HG03575 (cell line): ENCODE measurements at regions not wholly inside any gene's neighbourhood (a gene's known extent, or its start where the extent isn't known, plus 50 kb on each side); places are given as distances from the start of the nearest gene placed in this dataset.
"Not testable (repeated sequence)": the region's sequence is repeated elsewhere in the genome, so short reads cannot be mapped to it uniquely, and the experiment has no call there.

Experiments used
- ATAC-seq: cut with Tn5 transposase; IDR thresholded peaks from one replicate; pipeline ENCODE4 v1.9.1; 2021; ENCODE audit not compliant: unreplicated experiment, insufficient number of reproducible peaks, low FRiP score; ENCODE audit errors: extremely low read depth

- ATAC-seq = no peak
Observed at GRCh38 chr2:236366397-236366796, 102.2 kb upstream of the ASB18 start.

GRCh38 chr2:236367506-236368289 is 103.5 kb upstream of the ASB18 start:
- ATAC-seq = no peak

GRCh38 chr2:236369661-236370062 is 105.5 kb upstream of the ASB18 start:
- no peak for ATAC-seq

- ATAC-seq = no peak
Observed at GRCh38 chr2:236370847-236371409, 106.7 kb upstream of the ASB18 start.

- ATAC-seq = no peak
Observed at GRCh38 chr2:236375973-236376476, 111.8 kb upstream of the ASB18 start.

GRCh38 chr2:236376566-236377244 is 112.5 kb upstream of the ASB18 start:
- ATAC-seq = no peak

GRCh38 chr2:236380051-236380612 is 115.9 kb upstream of the ASB18 start:
- ATAC-seq = no peak

GRCh38 chr2:236381253-236381652 is 117.0 kb upstream of the ASB18 start:
- not testable (repeated sequence) for ATAC-seq

GRCh38 chr2:236389284-236390216 is 125.3 kb upstream of the ASB18 start:
- ATAC-seq = not testable (repeated sequence)

GRCh38 chr2:236393101-236393500 is 128.9 kb upstream of the ASB18 start:
- ATAC-seq = no peak

GRCh38 chr2:236393581-236393980 is 129.4 kb upstream of the ASB18 start:
- no peak for ATAC-seq

GRCh38 chr2:236394571-236394970 is 130.4 kb upstream of the ASB18 start:
- ATAC-seq = no peak

GRCh38 chr2:236395067-236395466 is 130.9 kb upstream of the ASB18 start:
- no peak for ATAC-seq

- ATAC-seq = no peak
Observed at GRCh38 chr2:236396818-236397350, 132.7 kb upstream of the ASB18 start.

- no peak for ATAC-seq
Observed at GRCh38 chr2:236397681-236398080, 133.5 kb upstream of the ASB18 start.

GRCh38 chr2:236399409-236399808 is 135.2 kb upstream of the ASB18 start:
- ATAC-seq = no peak

- no peak for ATAC-seq
Observed at GRCh38 chr2:236400046-236400574, 135.9 kb upstream of the ASB18 start.
